Endothelial cell of umbilical vein (primary cell): ENCODE measurements at regions not wholly inside any gene's neighbourhood (a gene's known extent, or its start where the extent isn't known, plus 50 kb on each side); places are given as distances from the start of the nearest gene placed in this dataset.

Source experiments
- BruUV-seq: library from RNA; stranded (reverse); fragments of 400-500 nt; replicated peaks from 2 replicates; lab custom pipeline; 2021; lab: Mats Ljungman, UMichigan
- CTCF ChIA-PET: fragments of 300-600, 350-600 bp; sonication (Branson Sonifier 250); formaldehyde crosslinking; loops from one replicate; lab custom pipeline; 2021; ENCODE audit warnings: antibody characterized with exemption, inconsistent platforms; lab: Charles Lee
- POLR2A ChIA-PET: fragments of 300-600, 350-600 bp; sonication (Branson Sonifier 250); formaldehyde crosslinking; loops from one replicate; lab custom pipeline; 2021; ENCODE audit warnings: antibody characterized with exemption, inconsistent platforms; lab: Charles Lee
- DNase-seq: peaks from one replicate; pipeline ENCODE4 v3.0.0-alpha.2; 2011; ENCODE audit warnings: low read depth, low spot score
- FAIRE-seq: peaks from 2 replicates; lab custom pipeline; 2011; peaks lifted over from hg19 to GRCh38; lab: Jason Lieb, UNC
- H2AFZ ChIP-seq: 2 replicates; pipeline ENCODE4 v1.6.0; 2012; ENCODE audit warnings: low read depth, low read length, control low read depth, inconsistent platforms
- H3K27ac ChIP-seq: 2 replicates; pipeline ENCODE4 v1.5.1; 2011; ENCODE audit warnings: low read depth, mild to moderate bottlenecking, control low read depth, low read length, moderate library complexity; ENCODE audit not compliant: insufficient read depth
- H3K27me3 ChIP-seq, 2 experiments: 2 replicates each; pipeline versions ENCODE4 v1.6.0 to v1.6.1; 2011; ENCODE audit warnings: low read length in 2 of 2, mixed read lengths in 1 of 2; ENCODE audit not compliant: control insufficient read depth in 2 of 2, insufficient read depth in 2 of 2
- H3K36me3 ChIP-seq, 2 experiments: 2 replicates in 1 of 2; 3 replicates in 1 of 2; pipeline ENCODE4 v1.5.1; 2011; ENCODE audit warnings: low read length in 2 of 2, mild to moderate bottlenecking in 1 of 2, moderate library complexity in 1 of 2; ENCODE audit not compliant: control insufficient read depth in 2 of 2, insufficient read depth in 2 of 2; ENCODE audit errors: extremely low read depth in 1 of 2
- H3K4me1 ChIP-seq: 3 replicates; pipeline ENCODE4 v1.5.1; 2011; ENCODE audit warnings: mild to moderate bottlenecking, low read length; ENCODE audit not compliant: control insufficient read depth, insufficient read depth; ENCODE audit errors: extremely low read depth
- H3K4me2 ChIP-seq: 2 replicates; pipeline ENCODE4 v1.6.1; 2011; ENCODE audit warnings: low read length, control low read depth, mixed read lengths; ENCODE audit not compliant: insufficient read depth
- H3K4me3 ChIP-seq, 3 experiments: fragments of 200-600 bp in 1 of 3; sonication (generic), shearing (Covaris generic) in 1 of 3; replicated peaks in 1 of 3; 2 replicates each; pipeline ENCODE4 v1.5.1; 2011 to 2016; ENCODE audit warnings: control low read depth in 3 of 3, low read length in 3 of 3, mild to moderate bottlenecking in 2 of 3, inconsistent platforms in 1 of 3, low read depth in 1 of 3, moderate library complexity in 1 of 3; ENCODE audit not compliant: insufficient read depth in 1 of 3
- H3K79me2 ChIP-seq: 2 replicates; pipeline ENCODE4 v1.6.0; 2012; ENCODE audit warnings: low read length, inconsistent platforms; ENCODE audit not compliant: control insufficient read depth, insufficient read depth
- H3K9ac ChIP-seq: replicated peaks from 2 replicates; pipeline ENCODE3; 2011; ENCODE audit warnings: low read length, control low read depth; ENCODE audit not compliant: insufficient read depth; ENCODE audit errors: extremely low read depth
- H3K9me1 ChIP-seq: replicated peaks from 3 replicates; pipeline ENCODE4 v1.6.0; 2011; ENCODE audit warnings: mild to moderate bottlenecking, low read length; ENCODE audit not compliant: control insufficient read depth, insufficient read depth; ENCODE audit errors: extremely low read depth
- H3K9me3 ChIP-seq: replicated peaks from 2 replicates; pipeline ENCODE4 v1.5.1; 2012; ENCODE audit warnings: low read length, inconsistent platforms; ENCODE audit not compliant: control insufficient read depth, insufficient read depth
- H4K20me1 ChIP-seq: replicated peaks from 2 replicates; pipeline ENCODE3; 2011; ENCODE audit warnings: mild to moderate bottlenecking, low read length; ENCODE audit not compliant: control insufficient read depth, insufficient read depth; ENCODE audit errors: extremely low read depth
- EZH2 ChIP-seq: IDR thresholded peaks from 2 replicates; pipeline ENCODE4 v1.6.1; 2012; ENCODE audit warnings: borderline replicate concordance, low read depth, mild to moderate bottlenecking, moderate library complexity, low read length, inconsistent platforms; ENCODE audit not compliant: severe bottlenecking
- FOS ChIP-seq: IDR thresholded peaks from 2 replicates; pipeline ENCODE4 v1.6.1; 2011; ENCODE audit warnings: mild to moderate bottlenecking, low read length, moderate library complexity, borderline replicate concordance; ENCODE audit not compliant: insufficient read depth
- GATA2 ChIP-seq: IDR thresholded peaks from 2 replicates; pipeline ENCODE4 v1.7.0; 2011; ENCODE audit warnings: low read depth, mild to moderate bottlenecking, moderate library complexity, mixed read lengths, low read length; ENCODE audit not compliant: insufficient read length, insufficient read depth
- JUN ChIP-seq: IDR thresholded peaks from 2 replicates; pipeline ENCODE4 v1.6.1; 2011; ENCODE audit warnings: borderline replicate concordance, low read depth; ENCODE audit not compliant: insufficient read length, insufficient read depth
- MAX ChIP-seq: IDR thresholded peaks from 2 replicates; pipeline ENCODE4 v1.6.1; 2011; ENCODE audit not compliant: insufficient read depth, insufficient read length
- MYC ChIP-seq: IDR thresholded peaks from one replicate; pipeline ENCODE4 v1.6.1; 2011; ENCODE audit warnings: mild to moderate bottlenecking, low read depth, low read length
- POLR2A ChIP-seq: IDR thresholded peaks from 2 replicates; pipeline ENCODE4 v1.6.1; 2012; ENCODE audit warnings: low read depth, mild to moderate bottlenecking, control low read depth, low read length
- POLR2AphosphoS5 ChIP-seq: IDR thresholded peaks from 2 replicates; pipeline ENCODE4 v1.6.1; 2012; ENCODE audit warnings: low read depth, mild to moderate bottlenecking, control low read depth, low read length, moderate library complexity; ENCODE audit not compliant: insufficient read depth
- dilution Hi-C: fragments of 300-500 bp; cut with MboI; formaldehyde crosslinking; loops from one replicate; pipeline ENCODE4 v1.15.0; 2019; ENCODE audit warnings: low sequenced_read_pairs; ENCODE audit not compliant: extremely low pct_ligation_motif_present
- intact Hi-C: fragments of 100-400 bp; cut with micrococcal nuclease; formaldehyde crosslinking; loops from one replicate; pipeline ENCODE4 v1.10.0; 2022
- TF ChIP-seq, protein P1 (sequence below), 2 donors: IDR thresholded peaks; 1 replicate in 1 of 2; 2 replicates in 1 of 2; pipeline ENCODE4 v1.5.1; 2011; ENCODE audit warnings: low read length in 2 of 2, mild to moderate bottlenecking in 2 of 2, moderate library complexity in 2 of 2, control low read depth in 1 of 2, inconsistent platforms in 1 of 2, low read depth in 1 of 2; ENCODE audit not compliant: insufficient read depth in 1 of 2; ENCODE audit errors: extremely low read depth in 1 of 2

GRCh38 chr10:107275806-107276205 lies 111.3 kb upstream of the SORCS1 start:
- DNase-seq (no peak), FAIRE-seq (no peak)
- Histone ChIP-seq H4K20me1 (no peaks in the 10 kb centered on the region), H3K9ac (no peak overlapping the region), H3K9me1 (no peaks in the 10 kb centered on the region), H3K36me3 (no peaks in the 10 kb centered on the region), H3K4me1 (no peaks in the 10 kb centered on the region), H2AFZ (no peak overlapping the region), H3K4me3 (no peak overlapping the region), H3K27ac (no peak overlapping the region), H3K4me2 (no peak overlapping the region), H3K27me3 (no peaks in the 10 kb centered on the region), H3K79me2 (no peaks in the 10 kb centered on the region), H3K9me3 (peaks cover 3% of the 10 kb centered on the region)
- BruUV-seq, result no TSS peak
- dilution Hi-C loops, result no loop called here
- ChIA-PET POLR2A (no interaction called here), CTCF (no interaction called here)
- TF ChIP-seq MYC (no peak), FOS (no peak), JUN (no peak), POLR2A (no peak), GATA2 (no peak), MAX (no peak), EZH2 (no peak), POLR2AphosphoS5 (no peak)
- TF ChIP-seq, protein P1, sequence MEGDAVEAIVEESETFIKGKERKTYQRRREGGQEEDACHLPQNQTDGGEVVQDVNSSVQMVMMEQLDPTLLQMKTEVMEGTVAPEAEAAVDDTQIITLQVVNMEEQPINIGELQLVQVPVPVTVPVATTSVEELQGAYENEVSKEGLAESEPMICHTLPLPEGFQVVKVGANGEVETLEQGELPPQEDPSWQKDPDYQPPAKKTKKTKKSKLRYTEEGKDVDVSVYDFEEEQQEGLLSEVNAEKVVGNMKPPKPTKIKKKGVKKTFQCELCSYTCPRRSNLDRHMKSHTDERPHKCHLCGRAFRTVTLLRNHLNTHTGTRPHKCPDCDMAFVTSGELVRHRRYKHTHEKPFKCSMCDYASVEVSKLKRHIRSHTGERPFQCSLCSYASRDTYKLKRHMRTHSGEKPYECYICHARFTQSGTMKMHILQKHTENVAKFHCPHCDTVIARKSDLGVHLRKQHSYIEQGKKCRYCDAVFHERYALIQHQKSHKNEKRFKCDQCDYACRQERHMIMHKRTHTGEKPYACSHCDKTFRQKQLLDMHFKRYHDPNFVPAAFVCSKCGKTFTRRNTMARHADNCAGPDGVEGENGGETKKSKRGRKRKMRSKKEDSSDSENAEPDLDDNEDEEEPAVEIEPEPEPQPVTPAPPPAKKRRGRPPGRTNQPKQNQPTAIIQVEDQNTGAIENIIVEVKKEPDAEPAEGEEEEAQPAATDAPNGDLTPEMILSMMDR (IDR thresholded peaks at IDR 0.05; ENCODE audit: extremely low read depth in 1 of 2, insufficient read depth in 1 of 2, low read depth in 1 of 2, low read length in 2 of 2), result no peak
- intact Hi-C loops, result no loop called here
